ENCODE measurements at regions not wholly inside any gene's neighbourhood (a gene's known extent, or its start where the extent isn't known, plus 50 kb on each side); places are given as distances from the start of the nearest gene placed in this dataset.

- DNase-seq: peak; percentile 13
Measured at GRCh38 chr14:49971156-49972130, 78.6 kb downstream of the ARF6 start.

GRCh38 chr14:49972131-49972671 is 79.3 kb downstream of the ARF6 start:
- peak; percentile 5 for DNase-seq

DNA sequence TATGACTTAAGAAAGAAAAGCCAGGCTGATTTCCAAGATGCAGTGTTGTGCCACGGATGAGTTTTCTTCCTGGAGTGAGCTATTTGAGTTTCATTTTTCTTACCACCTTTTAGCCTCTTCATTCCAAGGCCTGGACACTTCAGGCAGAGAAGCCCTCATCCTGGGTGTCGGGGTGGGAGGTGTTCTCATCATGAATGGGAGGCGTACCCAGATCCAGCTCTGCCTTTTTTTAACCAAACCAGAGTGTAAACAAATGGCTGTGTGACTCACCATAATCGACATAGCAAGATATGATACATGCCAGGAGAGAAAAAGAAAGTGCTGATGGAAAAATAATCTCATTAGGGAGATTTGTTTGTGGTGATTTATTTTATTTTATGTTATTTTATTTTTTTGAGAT is 79.9 kb downstream of the ARF6 start:
- DNase-seq: no peak

- DNase-seq: no peak
Measured at GRCh38 chr14:49975276-49975675, 82.4 kb downstream of the ARF6 start.

GRCh38 chr14:49975799-49976198 is 82.9 kb downstream of the ARF6 start:
- no peak for DNase-seq

DNA sequence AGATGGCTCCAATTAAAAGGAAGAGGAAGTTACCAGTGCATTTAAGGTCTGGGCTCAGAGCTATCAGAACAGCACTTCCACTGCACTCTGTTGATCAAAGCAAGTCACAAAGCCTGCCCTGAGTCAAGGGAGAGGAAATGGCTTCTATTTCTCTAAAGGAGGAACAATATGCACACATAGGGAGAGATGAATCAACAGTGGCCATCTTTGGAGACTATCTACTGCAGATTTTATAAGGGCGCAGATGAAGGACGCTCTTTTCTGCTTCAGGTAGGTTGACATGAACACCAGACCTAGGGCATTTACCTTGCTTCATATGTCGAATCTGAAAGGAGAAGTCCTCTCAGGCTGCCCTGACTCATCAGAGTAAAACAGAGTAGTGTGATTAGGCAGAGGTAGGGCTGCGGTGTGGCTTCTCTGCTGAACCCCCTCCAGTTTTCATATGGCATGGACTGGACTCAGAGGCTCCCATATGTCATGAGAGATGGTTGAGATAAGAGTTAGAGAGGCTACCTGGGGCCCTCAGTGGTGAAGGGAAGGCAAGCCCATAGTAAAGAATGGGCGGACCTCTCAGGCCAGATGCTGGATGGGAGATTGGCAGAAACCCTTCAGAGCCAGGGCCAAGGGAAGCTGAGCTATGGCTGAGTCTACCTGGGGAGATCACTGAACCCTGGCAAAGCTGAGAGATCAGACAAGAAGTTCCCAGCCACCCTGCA is 84.4 kb downstream of the ARF6 start:
- no peak for DNase-seq

GRCh38 chr14:49980027-49980426 is 87.1 kb downstream of the ARF6 start:
- DNase-seq: no peak

GRCh38 chr14:49982082-49982481 is 89.2 kb downstream of the ARF6 start:
- no peak for DNase-seq

GRCh38 chr14:49982501-49982951 is 89.6 kb downstream of the ARF6 start:
- no peak for DNase-seq

DNA sequence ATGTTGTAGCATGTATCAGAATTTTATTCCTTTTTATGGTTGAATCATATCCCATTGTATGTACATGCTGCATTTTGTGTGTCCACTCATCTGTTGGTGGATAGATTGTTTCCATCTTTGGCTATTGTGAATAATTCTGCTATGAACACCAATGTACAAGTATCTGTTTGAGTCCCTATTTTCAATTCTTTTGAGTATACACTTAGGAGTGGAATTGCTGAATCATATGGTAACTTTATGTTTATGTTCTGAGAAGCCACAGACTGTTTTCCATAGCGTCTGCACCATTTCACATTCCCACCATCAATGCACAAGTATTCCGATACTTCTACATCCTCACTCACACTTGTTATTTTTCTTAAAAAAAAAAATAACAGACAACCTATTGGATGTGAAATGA is 91.5 kb downstream of the ARF6 start:
- DNase-seq: no peak

- no peak for DNase-seq
Measured at GRCh38 chr14:49986343-49987014, 93.6 kb downstream of the ARF6 start.

GRCh38 chr14:49988080-49988990 is 95.5 kb downstream of the ARF6 start:
- no peak for DNase-seq

DNA sequence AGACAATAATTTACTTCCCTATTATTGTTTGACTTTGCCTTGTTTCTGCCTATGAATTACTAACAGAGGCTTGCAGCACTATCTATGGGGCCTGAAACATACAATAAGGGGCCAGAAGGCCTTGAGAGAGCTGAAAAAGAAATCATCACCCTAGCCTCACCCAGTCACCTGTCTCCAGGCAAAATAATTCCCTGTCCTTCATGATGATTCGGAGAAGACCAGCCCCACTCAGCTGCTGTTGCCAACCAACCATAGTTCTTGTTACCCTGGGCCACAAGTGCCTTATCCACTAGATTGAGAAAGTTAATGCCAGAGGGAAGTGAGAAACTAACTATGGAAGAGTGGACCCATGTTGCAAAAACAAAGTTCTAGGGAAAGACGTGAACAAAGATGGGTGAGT is 97.1 kb downstream of the ARF6 start:
- no peak for DNase-seq

GRCh38 chr14:49991491-49991890 is 98.6 kb downstream of the ARF6 start:
- no peak for DNase-seq

- DNase-seq: no peak
Measured at GRCh38 chr14:49992036-49992435, 99.2 kb downstream of the ARF6 start.

- DNase-seq: no peak
Measured at GRCh38 chr14:49992448-49992847, 99.6 kb downstream of the ARF6 start.

DNA sequence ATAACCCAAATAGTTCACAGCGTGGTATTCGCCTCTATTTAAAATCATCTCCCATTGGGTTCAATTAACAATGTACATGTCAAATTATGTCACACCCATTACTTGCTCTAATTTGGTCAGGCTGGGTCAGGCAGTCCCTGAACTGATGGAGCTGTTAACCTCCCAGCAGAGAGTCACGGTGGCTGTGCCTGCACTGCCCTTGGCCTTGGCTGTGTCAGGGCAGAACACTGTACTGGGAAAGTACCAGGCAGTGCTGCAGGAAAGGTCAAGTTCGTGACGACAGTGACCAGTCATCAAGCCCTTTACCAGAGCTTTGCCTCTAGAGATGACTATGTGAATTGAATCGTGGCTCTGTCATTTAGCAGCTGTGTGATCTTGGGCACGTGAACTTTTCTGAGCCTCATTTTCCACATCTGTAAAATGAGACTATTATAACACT is 100.0 kb downstream of the ARF6 start:
- DNase-seq: no peak

- no peak for DNase-seq
Measured at GRCh38 chr14:49993565-49993964, 100.7 kb downstream of the ARF6 start.

DNA sequence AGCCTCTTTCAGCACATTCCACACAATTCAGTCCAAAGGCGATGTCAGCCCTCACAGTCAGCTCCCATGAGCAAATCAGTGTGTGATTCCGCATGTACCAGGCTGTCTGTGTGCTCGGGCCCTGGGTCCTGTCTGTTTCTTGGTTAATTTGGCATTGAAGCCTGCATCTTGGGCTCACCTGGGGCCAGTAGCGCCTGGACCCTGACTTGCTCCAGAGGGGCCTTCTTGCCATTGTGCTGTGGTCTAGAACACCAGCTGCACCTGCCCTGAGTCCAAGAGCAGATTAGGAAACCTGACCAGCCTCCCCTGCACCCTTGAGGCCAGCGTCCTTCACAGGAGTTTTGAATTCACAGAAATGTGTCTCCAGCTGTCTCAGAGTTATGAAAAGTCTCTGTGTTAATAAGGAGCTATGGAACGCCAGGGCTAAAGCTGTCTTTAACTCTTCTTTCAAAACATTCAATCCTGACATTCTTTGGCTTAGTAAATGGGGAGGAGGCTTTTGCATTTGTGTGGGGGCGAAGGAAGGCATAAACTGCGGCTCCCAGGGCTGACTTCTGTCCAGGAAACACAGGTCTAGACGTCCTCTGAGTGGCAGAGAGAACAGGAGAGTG is 102.2 kb downstream of the ARF6 start:
- no peak for DNase-seq

DNA sequence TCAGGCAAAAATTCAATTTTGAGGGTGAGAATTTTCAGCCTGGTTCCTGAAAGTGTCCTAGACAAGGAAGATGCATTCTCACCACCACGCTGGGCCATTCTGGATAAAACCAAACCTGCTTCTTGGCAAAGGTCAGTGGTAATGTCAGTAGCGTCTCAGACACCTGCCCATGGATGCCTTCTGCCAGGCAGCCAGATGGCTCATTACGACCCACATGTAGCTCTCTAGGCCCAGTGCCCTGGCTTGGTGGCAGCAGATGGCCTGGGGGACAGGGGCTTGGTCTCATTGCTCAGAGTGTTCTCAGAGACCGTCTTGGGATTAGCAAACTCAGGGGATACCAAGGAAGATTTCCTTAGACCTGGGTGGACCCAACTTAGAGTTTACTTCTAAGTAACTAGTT is 105.1 kb downstream of the ARF6 start:
- DNase-seq: no peak

DNA sequence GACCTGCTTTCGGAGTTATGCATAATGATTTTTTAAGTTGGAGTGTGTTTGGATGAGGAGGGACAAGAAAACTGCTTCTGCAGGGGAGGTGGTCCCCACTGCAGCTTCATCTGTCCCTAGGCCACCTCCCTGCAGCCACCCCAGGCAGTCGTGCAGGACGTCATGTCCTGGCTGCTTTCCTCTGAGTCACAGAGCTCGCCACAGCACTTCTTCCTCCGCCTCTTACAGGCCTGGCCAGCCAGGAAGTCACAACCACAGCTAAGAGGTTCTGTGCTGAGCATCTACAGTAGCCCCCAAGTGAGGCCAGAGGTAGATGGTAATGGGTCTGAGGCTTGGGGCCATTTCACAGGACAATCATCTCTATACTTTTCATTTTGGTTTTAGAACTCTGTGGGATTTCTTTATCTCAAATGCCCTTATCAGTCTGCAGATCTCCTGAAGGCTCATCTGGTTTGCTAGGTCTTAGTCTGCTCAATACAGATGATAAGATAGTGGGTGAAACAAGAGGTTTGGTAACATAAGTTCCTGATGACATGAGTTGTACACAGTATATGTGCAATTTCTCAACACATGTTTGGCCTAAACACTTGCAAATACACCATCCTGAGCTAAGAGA is 106.4 kb downstream of the ARF6 start:
- peak; percentile 74 for DNase-seq

All from GF-D8 (cell line).